Activated CD4-positive, alpha-beta memory T cell treated with anti-CD3 and anti-CD28 coated beads, Interleukin-2, amount 10 ng/mL, durations not matched to agents 7 days and 5 days (primary cell): ENCODE measurements at regions not wholly inside any gene's neighbourhood (a gene's known extent, or its start where the extent isn't known, plus 50 kb on each side); places are given as distances from the start of the nearest gene placed in this dataset.

Source experiments
- CTCF ChIA-PET: fragments of 350-600 bp; sonication (Branson Sonifier 250); formaldehyde crosslinking; loops from one replicate; lab custom pipeline; 2021; ENCODE audit warnings: antibody characterized with exemption, inconsistent platforms; lab: Charles Lee
- POLR2A ChIA-PET: fragments of 350-600 bp; sonication (Branson Sonifier 250); formaldehyde crosslinking; loops from one replicate; lab custom pipeline; 2021; ENCODE audit warnings: antibody characterized with exemption; lab: Charles Lee
- DNase-seq: peaks from one replicate; pipeline ENCODE4 v3.0.0-alpha.2; 2020
- H3K27ac Mint-ChIP-seq: one replicate; pipeline ENCODE4 v1.8.0; 2021; ENCODE audit warnings: mild to moderate bottlenecking, mixed read lengths
- H3K27me3 Mint-ChIP-seq: one replicate; pipeline ENCODE4 v1.8.0; 2021; ENCODE audit warnings: mixed read lengths
- H3K36me3 Mint-ChIP-seq: one replicate; pipeline ENCODE4 v1.8.0; 2021; ENCODE audit warnings: low read depth, mixed read lengths
- H3K4me1 Mint-ChIP-seq: one replicate; pipeline ENCODE4 v1.8.0; 2021; ENCODE audit warnings: mixed read lengths
- H3K4me3 Mint-ChIP-seq: one replicate; pipeline ENCODE4 v1.8.0; 2021; ENCODE audit warnings: mild to moderate bottlenecking, mixed read lengths
- H3K9me3 Mint-ChIP-seq: one replicate; pipeline ENCODE4 v1.8.0; 2021; ENCODE audit warnings: mixed read lengths

DNA sequence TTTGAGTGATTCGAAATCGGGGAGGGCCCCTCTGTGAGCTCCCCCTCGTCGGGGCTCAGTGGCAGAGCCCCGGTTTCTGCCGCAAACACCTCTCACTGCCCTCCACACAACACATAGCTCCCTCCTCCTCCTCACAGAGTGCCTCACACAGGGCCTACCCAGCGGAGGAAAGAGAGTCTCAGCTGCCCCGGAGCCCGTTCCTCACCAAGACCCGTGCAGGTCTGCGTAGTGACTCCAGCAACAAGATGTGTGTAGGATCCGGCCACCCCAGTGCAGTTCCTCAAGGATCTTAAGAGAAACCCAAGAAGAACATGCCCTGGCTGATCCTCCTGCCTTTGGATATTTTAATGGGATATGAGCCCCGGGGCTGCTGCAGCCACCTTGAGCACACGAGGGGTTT lies 238.4 kb downstream of the BRD1 start:
- Mint-ChIP-seq H3K4me3 (no peak overlapping the region), H3K36me3 (no peaks in the 10 kb centered on the region), H3K27ac (no peak overlapping the region), H3K4me1 (no peaks in the 10 kb centered on the region), H3K27me3 (no peaks in the 10 kb centered on the region), H3K9me3 (no peaks in the 10 kb centered on the region)
- CTCF ChIA-PET, result no interaction called here
- POLR2A ChIA-PET, result no interaction called here
- no peak for DNase-seq

DNA sequence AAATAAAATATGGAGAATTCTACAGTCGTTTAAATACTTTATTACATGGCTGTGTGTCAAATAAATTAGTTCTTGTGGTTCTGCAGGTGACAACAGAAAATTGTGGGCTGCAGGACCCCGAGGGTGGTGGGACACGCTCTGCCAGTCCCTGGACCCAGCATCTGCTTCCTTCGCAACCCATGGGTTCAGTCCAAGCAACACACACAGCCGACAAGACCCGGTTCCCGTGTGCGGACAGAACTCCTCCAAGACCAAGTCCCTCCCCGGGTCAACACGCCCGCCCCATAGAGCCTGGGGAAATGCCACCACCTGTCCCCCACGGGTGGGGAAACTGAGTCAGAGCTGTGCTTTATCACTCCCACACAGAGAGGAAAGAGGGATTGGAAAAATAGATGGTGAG lies 238.9 kb downstream of the BRD1 start:
- Mint-ChIP-seq H3K36me3 (no peaks in the 10 kb centered on the region), H3K27ac (no peak overlapping the region), H3K9me3 (no peaks in the 10 kb centered on the region), H3K4me3 (no peak overlapping the region), H3K4me1 (no peaks in the 10 kb centered on the region), H3K27me3 (no peaks in the 10 kb centered on the region)
- DNase-seq, result no peak
- ChIA-PET CTCF (no interaction called here), POLR2A (no interaction called here)

DNA sequence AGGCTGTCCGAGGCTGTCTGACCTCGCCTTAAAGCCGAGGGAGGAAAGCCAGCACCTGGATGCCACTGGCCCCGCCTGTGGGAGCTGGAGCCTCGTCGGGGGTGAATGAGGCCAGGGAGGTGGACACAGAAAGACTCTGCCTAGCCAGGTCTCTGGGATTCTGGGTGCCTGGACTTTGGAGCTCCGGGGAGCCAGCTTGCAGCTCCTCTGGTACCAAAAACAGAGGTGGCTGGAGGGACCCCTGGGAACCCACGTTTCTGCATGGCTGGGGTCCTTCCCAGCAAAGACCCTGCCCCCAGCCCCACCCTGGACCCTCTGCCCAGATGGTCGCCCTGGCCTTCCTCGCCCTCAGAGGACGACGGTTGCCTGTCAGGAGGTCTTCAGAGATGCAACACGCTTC lies 239.7 kb downstream of the BRD1 start:
- H3K9me3 Mint-ChIP-seq, result no peaks in the 10 kb centered on the region
- H3K4me3 Mint-ChIP-seq, result no peak overlapping the region
- H3K27me3 Mint-ChIP-seq, result no peaks in the 10 kb centered on the region
- ChIA-PET POLR2A (no interaction called here), CTCF (no interaction called here)
- no peak for DNase-seq
- no peaks in the 10 kb centered on the region for H3K4me1 Mint-ChIP-seq
- H3K36me3 Mint-ChIP-seq, result no peaks in the 10 kb centered on the region
- H3K27ac Mint-ChIP-seq, result no peak overlapping the region

DNA sequence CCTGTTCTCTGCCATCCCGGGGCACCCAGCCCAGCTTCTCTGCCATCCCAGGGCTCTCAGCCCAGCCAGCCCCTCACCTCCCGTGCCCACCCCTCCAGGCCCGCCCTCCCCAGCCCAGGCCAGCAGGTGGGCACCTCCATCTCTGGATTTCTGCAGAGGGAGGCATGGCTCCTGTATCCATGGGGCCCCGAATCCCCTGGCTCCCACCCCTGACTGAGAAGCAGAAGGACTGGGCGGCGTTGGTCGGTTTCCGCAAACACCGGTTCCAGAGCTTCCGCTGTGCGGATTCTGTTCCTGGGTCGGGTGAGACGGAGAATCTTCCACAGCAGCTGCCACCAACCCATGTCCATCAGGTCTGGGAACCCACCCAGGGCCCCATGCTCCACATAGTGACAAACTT lies 240.3 kb downstream of the BRD1 start:
- Mint-ChIP-seq H3K4me3 (no peak overlapping the region), H3K4me1 (no peaks in the 10 kb centered on the region), H3K27ac (no peak overlapping the region), H3K9me3 (no peaks in the 10 kb centered on the region), H3K36me3 (no peaks in the 10 kb centered on the region), H3K27me3 (no peaks in the 10 kb centered on the region)
- CTCF ChIA-PET, result no interaction called here
- POLR2A ChIA-PET, result no interaction called here
- DNase-seq, result no peak

DNA sequence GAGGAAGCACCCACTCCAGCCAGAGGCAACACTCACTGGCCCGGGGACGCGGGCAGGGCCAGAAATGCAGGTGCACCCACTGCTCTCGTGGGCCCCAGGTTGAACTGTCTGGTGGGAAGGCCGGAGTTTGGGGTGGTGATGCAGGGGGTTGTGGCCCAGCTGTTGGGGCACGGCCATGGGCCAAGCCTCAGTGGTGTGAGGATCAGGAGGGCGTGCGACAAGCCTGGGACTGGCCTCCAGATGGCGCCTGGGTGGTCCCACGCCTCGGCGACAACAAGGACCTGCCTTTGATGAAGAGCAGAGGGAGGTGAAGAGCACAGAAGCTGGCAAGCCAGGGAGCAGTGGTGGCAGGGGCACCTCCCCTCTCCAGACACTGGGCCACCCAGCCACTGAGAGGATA lies 240.8 kb downstream of the BRD1 start:
- H3K27ac Mint-ChIP-seq, result no peak overlapping the region
- H3K36me3 Mint-ChIP-seq, result no peaks in the 10 kb centered on the region
- no peaks in the 10 kb centered on the region for H3K9me3 Mint-ChIP-seq
- ChIA-PET CTCF (no interaction called here), POLR2A (no interaction called here)
- H3K4me1 Mint-ChIP-seq, result no peaks in the 10 kb centered on the region
- H3K27me3 Mint-ChIP-seq, result no peaks in the 10 kb centered on the region
- DNase-seq, result no peak
- no peak overlapping the region for H3K4me3 Mint-ChIP-seq

DNA sequence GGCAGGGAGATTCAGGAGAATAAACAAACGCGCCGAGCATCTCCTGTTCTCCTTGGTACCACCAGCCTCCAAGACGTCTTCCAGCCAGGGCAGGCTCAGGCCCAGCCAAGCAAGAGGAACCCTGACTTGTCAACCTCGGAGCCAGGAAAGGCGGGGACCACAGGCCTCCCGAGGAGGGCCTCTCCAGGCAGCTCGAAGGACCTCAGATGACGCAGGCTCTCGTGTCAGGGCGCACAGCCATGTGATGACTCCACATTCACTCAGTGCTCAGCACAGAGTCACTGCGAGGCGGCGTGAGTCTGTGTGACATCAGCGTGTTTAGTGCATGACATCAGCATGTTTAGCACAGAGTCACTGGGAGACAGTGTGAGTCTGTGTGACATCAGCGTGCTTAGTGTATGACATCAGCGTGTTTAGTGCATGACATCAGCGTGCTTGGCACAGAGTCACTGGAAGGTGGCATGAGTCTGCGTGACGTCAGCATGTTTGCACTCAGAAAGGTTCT lies 241.4 kb downstream of the BRD1 start:
- no peak overlapping the region for H3K4me3 Mint-ChIP-seq
- H3K27ac Mint-ChIP-seq, result no peak overlapping the region
- no peaks in the 10 kb centered on the region for H3K9me3 Mint-ChIP-seq
- H3K4me1 Mint-ChIP-seq, result no peaks in the 10 kb centered on the region
- CTCF ChIA-PET, result no interaction called here
- no peak for DNase-seq
- POLR2A ChIA-PET, result no interaction called here
- no peaks in the 10 kb centered on the region for H3K36me3 Mint-ChIP-seq
- H3K27me3 Mint-ChIP-seq, result no peaks in the 10 kb centered on the region

DNA sequence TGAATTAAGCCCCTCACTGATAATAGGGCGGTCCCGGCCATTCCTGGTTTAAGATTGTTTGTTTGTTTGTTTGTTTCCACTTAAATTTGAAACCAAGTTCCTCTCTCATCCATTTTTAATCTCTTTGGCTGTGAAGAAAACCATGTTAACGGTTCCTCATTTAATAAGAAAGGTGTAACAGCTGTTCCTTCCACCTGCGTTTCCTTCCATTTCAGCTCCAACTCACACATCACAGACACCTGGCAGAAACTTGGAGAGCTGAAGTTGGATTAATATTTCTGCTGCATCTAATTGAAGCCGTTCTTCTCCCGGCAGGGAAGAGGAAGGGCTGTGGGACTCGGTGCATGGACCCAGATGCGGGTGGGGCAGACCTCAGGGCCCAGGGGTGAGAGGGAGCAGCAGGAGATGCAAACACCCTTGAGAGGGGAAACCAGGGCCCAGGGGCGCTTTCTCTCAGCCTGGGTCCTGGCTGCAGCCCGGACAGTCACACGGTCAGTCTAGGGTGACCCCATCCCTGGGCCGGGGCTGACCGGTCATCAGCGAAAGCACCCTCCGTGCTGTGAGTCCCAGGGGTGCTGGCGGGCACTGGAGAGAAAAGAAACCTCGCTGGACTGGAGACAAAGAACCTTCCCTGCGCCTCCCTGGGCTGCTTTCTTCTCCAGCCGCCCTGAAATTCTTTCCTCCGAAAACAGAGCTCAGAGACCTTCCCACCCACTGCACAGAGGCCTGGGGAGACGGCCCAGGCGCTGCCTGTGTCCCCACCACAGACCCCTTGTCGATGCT lies 242.0 kb downstream of the BRD1 start:
- H3K4me3 Mint-ChIP-seq, result no peak overlapping the region
- H3K27me3 Mint-ChIP-seq, result no peaks in the 10 kb centered on the region
- no peak for DNase-seq
- no peaks in the 10 kb centered on the region for H3K36me3 Mint-ChIP-seq
- H3K27ac Mint-ChIP-seq, result no peak overlapping the region
- H3K4me1 Mint-ChIP-seq, result no peaks in the 10 kb centered on the region
- ChIA-PET CTCF (no interaction called here), POLR2A (no interaction called here)
- H3K9me3 Mint-ChIP-seq, result no peaks in the 10 kb centered on the region

DNA sequence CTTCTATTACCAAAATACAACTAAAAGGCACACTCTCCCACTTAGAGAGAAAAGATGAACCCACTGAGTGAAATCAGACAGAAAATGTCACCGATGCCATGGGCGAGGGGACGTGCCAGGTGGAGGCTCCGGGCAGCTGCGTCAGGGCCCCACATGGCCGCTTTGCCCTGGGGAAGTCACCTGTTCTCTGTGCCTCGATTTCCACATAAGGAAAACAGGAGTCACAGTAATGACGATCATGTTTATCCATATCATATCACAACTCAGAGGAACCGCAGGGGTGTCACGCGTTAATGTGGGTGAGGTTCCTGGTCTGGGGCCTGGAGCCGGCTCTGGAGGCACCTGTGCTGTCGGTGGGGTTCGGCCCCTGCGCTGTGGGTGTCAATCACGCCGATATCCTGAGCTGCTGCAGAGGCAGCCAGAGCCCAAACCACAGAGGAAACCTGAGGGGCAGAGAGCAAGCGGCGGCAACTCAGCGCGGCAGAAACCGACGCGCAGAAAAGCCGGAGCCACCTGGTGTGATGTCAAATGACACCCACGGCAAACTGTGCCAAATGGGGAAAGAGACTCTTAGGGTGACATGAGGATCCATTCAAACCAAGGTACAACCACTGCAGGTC lies 243.7 kb downstream of the BRD1 start:
- H3K27ac Mint-ChIP-seq, result no peak overlapping the region
- H3K9me3 Mint-ChIP-seq, result no peaks in the 10 kb centered on the region
- CTCF ChIA-PET, result no interaction called here
- no peaks in the 10 kb centered on the region for H3K4me1 Mint-ChIP-seq
- no peak overlapping the region for H3K4me3 Mint-ChIP-seq
- no peak for DNase-seq
- no peaks in the 10 kb centered on the region for H3K27me3 Mint-ChIP-seq
- POLR2A ChIA-PET, result no interaction called here
- H3K36me3 Mint-ChIP-seq, result no peaks in the 10 kb centered on the region

DNA sequence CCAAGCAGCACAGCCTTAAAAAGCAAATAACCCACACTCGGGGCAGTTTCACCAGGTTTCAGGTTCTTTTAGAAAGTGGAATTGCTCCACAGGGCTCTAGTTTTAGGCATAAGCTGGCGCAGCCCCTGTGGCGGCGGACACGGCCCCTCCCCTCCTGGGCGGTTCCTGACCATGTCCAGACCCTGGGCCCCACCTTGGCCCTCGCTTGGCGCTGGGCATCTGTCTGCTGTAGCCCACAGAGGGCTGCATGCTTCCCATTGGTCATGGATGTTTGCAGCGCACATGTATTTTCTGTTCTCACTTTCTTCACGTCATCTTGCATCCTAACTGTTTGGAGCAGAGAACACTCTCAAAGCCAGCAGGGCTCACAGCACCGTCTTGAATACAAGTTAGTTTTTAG lies 244.3 kb downstream of the BRD1 start:
- Mint-ChIP-seq H3K36me3 (no peaks in the 10 kb centered on the region), H3K27me3 (no peaks in the 10 kb centered on the region), H3K4me3 (no peak overlapping the region), H3K9me3 (no peaks in the 10 kb centered on the region), H3K27ac (no peak overlapping the region), H3K4me1 (no peaks in the 10 kb centered on the region)
- POLR2A ChIA-PET, result no interaction called here
- DNase-seq, result no peak
- CTCF ChIA-PET, result no interaction called here

DNA sequence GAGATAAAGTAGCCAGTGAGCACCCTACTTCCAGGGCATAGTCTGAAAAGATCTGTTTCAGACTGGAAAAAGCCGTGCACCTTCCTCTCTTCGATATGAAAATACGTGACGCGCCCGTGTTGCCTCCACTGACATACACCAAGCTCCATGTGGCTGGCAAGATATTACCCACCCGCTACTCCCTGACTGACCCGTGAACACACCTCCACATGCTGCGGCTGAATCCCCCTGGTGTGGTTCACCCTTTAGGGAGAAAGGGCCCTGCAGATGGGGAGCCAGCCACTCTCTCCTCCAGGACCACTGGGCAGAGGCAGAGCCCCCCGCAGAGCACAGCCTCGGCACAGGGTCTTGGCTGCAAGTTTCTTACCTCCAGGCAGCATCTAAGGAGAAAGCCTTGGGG lies 245.0 kb downstream of the BRD1 start:
- ChIA-PET CTCF (no interaction called here), POLR2A (no interaction called here)
- Mint-ChIP-seq H3K36me3 (no peaks in the 10 kb centered on the region), H3K4me3 (no peak overlapping the region), H3K27ac (no peak overlapping the region), H3K4me1 (no peaks in the 10 kb centered on the region), H3K9me3 (no peaks in the 10 kb centered on the region), H3K27me3 (no peaks in the 10 kb centered on the region)
- no peak for DNase-seq

DNA sequence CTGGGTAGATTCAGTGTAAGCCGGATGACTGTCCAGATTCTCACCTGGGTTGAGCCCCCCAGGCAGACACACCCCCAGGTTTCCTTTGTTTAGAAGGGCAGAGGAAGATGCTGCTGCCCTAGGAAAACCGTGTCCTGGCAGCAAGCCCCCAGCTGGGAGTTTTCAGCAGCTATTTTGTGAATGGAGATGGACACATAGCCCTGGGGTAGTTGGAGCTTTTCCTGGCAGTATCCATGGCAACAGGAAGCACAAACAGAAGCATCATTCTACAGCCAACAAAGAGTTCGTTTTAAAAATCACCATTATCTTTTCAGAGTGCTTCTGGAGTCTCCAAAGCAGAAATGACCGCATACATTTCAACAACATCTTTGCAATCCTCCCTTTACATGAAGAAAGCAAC lies 245.5 kb downstream of the BRD1 start:
- no peaks in the 10 kb centered on the region for H3K4me1 Mint-ChIP-seq
- ChIA-PET POLR2A (no interaction called here), CTCF (no interaction called here)
- H3K9me3 Mint-ChIP-seq, result no peaks in the 10 kb centered on the region
- no peaks in the 10 kb centered on the region for H3K36me3 Mint-ChIP-seq
- H3K27ac Mint-ChIP-seq, result no peak overlapping the region
- H3K27me3 Mint-ChIP-seq, result no peaks in the 10 kb centered on the region
- no peak for DNase-seq
- H3K4me3 Mint-ChIP-seq, result no peak overlapping the region

DNA sequence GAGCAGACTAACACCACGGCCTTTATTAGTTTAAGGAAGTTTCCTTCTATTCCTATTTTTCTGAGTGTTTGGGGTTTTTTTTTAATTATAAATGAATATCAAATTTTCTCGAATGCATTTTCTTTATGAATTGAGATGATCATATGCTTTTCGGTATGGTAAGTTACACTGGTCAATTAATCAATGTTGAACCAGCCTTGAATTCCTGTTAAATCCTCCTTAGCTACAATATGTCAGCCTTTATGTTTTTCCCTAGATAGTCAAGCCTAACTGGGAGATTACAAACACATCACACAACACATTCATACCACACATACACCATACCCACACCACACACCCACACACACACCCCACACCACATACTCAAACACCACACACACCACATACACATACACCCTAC lies 247.6 kb downstream of the BRD1 start:
- no peak overlapping the region for H3K4me3 Mint-ChIP-seq
- ChIA-PET POLR2A (no interaction called here), CTCF (no interaction called here)
- H3K9me3 Mint-ChIP-seq, result no peaks in the 10 kb centered on the region
- H3K36me3 Mint-ChIP-seq, result no peaks in the 10 kb centered on the region
- H3K27ac Mint-ChIP-seq, result no peak overlapping the region
- no peaks in the 10 kb centered on the region for H3K27me3 Mint-ChIP-seq
- no peaks in the 10 kb centered on the region for H3K4me1 Mint-ChIP-seq
- DNase-seq, result no peak

DNA sequence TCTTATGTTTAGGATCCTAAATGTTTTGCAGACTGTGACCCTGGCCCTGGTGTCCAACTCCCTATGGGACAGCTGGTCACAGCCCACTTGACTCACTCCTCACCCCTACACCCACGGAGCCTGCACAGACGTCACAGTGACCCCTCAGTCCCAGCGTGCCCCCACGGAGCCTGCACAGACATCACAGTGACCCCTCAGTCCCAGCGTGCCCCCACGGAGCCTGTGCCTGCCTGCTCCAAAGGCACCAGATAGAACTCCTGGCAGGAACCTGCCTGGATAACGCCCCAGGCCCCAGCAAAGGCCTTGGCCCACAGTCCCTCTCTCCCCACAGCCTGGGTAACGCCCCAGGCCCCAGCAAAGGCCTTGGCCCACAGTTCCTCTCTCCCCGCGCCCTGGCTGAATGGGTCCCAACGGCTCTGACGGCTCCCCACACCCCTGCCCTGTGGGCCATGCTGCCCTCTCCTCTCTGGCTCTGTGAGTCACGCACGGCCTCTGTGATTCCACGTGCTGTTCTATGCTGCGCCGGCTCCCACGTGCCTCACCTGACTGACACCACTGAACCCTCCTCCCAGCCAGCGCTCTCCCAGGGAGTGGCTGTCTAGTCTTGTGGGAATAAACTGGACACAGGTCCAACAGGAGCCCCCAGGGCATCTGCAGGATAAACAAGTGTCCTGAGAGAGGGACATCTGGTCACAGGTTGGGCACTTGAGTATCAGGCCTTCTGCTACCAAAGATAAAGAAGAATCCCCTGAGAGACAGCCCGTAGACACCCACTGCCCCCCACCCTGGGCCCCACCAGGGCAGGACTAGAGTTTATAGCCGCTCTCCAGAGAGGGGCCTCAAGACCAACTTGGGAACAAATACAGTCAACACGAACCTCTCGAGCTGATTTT lies 250.3 kb downstream of the BRD1 start:
- DNase-seq, result no peak
- Mint-ChIP-seq H3K27ac (no peak overlapping the region), H3K4me1 (no peaks in the 10 kb centered on the region), H3K4me3 (no peak overlapping the region), H3K27me3 (no peaks in the 10 kb centered on the region), H3K9me3 (no peaks in the 10 kb centered on the region), H3K36me3 (no peaks in the 10 kb centered on the region)
- POLR2A ChIA-PET, result no interaction called here
- CTCF ChIA-PET, result no interaction called here
